ENCODE measurements at regions not wholly inside any gene's neighbourhood (a gene's known extent, or its start where the extent isn't known, plus 50 kb on each side); places are given as distances from the start of the nearest gene placed in this dataset.

GRCh38 chr5:136890431-136891148 is 525.2 kb upstream of the TRPC7 start:
- CTCF ChIA-PET: no interaction called here
- TF ChIP-seq SP1 (IDR thresholded peaks at IDR 0.05) (no peak), LEF1 (IDR thresholded peaks at IDR 0.05; ENCODE audit: borderline replicate concordance) (no peak), NFRKB (IDR thresholded peaks at IDR 0.05) (no peak)
- POLR2A ChIA-PET: no interaction called here
- DNase-seq (ENCODE audit: extremely low spot score): no peak

- CTCF ChIA-PET: interaction anchor here (0.6 kb wide), 1 partner anchor 23 kb away, joined by 3 read pairs; no protein-coding TSS in a partner anchor
- DNase-seq (ENCODE audit: extremely low spot score): no peak
- TF ChIP-seq FOXA1 (IDR thresholded peaks at IDR 0.05): no peak
- TF ChIP-seq SP1 (IDR thresholded peaks at IDR 0.05): no peak
- no peak for TF ChIP-seq LEF1 (IDR thresholded peaks at IDR 0.05; ENCODE audit: borderline replicate concordance)
- no peak for TF ChIP-seq TARDBP (IDR thresholded peaks at IDR 0.05)
- no peak for TF ChIP-seq NFRKB (IDR thresholded peaks at IDR 0.05)
- TF ChIP-seq HDGF (IDR thresholded peaks at IDR 0.05; ENCODE audit: borderline replicate concordance): no peak
- no peak for TF ChIP-seq SUZ12 (IDR thresholded peaks at IDR 0.05)
- TF ChIP-seq FOXK2 (IDR thresholded peaks at IDR 0.05): no peak
- no peak for TF ChIP-seq PKNOX1 (IDR thresholded peaks at IDR 0.05)
- no peak for TF ChIP-seq BHLHE40 (IDR thresholded peaks at IDR 0.05; ENCODE audit: borderline replicate concordance)
- TF ChIP-seq ELF4 (IDR thresholded peaks at IDR 0.05): no peak
- no peak for TF ChIP-seq FOXM1 (IDR thresholded peaks at IDR 0.05; ENCODE audit: borderline replicate concordance)
- no peak for TF ChIP-seq L3MBTL2 (conservative IDR thresholded peaks at IDR 0.05)
- no peak for TF ChIP-seq CTBP1 (IDR thresholded peaks at IDR 0.05; ENCODE audit: borderline replicate concordance)
- TF ChIP-seq ARNT (IDR thresholded peaks at IDR 0.05): no peak
- no peak for TF ChIP-seq ZNF384 (IDR thresholded peaks at IDR 0.05)
- POLR2A ChIA-PET: no interaction called here
Measured at GRCh38 chr5:136886608-136887007, 521.3 kb upstream of the TRPC7 start.

GRCh38 chr5:136864960-136865359 is 499.6 kb upstream of the TRPC7 start:
- DNase-seq (ENCODE audit: extremely low spot score): no peak
- CTCF ChIA-PET: no interaction called here
- no peak for TF ChIP-seq FOXK2 (IDR thresholded peaks at IDR 0.05)
- POLR2A ChIA-PET: no interaction called here

GRCh38 chr5:136856648-136857047 is 491.3 kb upstream of the TRPC7 start:
- POLR2A ChIA-PET: no interaction called here
- CTCF ChIA-PET: no interaction called here
- TF ChIP-seq ZNF384 (IDR thresholded peaks at IDR 0.05) (no peak), CTBP1 (IDR thresholded peaks at IDR 0.05; ENCODE audit: borderline replicate concordance) (no peak), FOXK2 (IDR thresholded peaks at IDR 0.05) (no peak), L3MBTL2 (conservative IDR thresholded peaks at IDR 0.05) (no peak), NFRKB (IDR thresholded peaks at IDR 0.05) (no peak), ELF4 (IDR thresholded peaks at IDR 0.05) (no peak), BHLHE40 (IDR thresholded peaks at IDR 0.05; ENCODE audit: borderline replicate concordance) (no peak), TARDBP (IDR thresholded peaks at IDR 0.05) (no peak), ARNT (IDR thresholded peaks at IDR 0.05) (no peak), HDGF (IDR thresholded peaks at IDR 0.05; ENCODE audit: borderline replicate concordance) (no peak), SUZ12 (IDR thresholded peaks at IDR 0.05) (no peak), FOXM1 (IDR thresholded peaks at IDR 0.05; ENCODE audit: borderline replicate concordance) (no peak), LEF1 (IDR thresholded peaks at IDR 0.05; ENCODE audit: borderline replicate concordance) (no peak), SP1 (IDR thresholded peaks at IDR 0.05) (no peak), PKNOX1 (IDR thresholded peaks at IDR 0.05) (no peak), FOXA1 (IDR thresholded peaks at IDR 0.05) (no peak)
- DNase-seq (ENCODE audit: extremely low spot score): no peak

- TF ChIP-seq L3MBTL2 (conservative IDR thresholded peaks at IDR 0.05) (no peak), FOXM1 (IDR thresholded peaks at IDR 0.05; ENCODE audit: borderline replicate concordance) (no peak), BHLHE40 (IDR thresholded peaks at IDR 0.05; ENCODE audit: borderline replicate concordance) (no peak), SUZ12 (IDR thresholded peaks at IDR 0.05) (no peak), CTBP1 (IDR thresholded peaks at IDR 0.05; ENCODE audit: borderline replicate concordance) (no peak), TARDBP (IDR thresholded peaks at IDR 0.05) (no peak), ZNF384 (IDR thresholded peaks at IDR 0.05) (no peak), SP1 (IDR thresholded peaks at IDR 0.05) (no peak), NFRKB (IDR thresholded peaks at IDR 0.05) (no peak)
- no peak for DNase-seq (ENCODE audit: extremely low spot score)
- POLR2A ChIA-PET: no interaction called here
Measured at GRCh38 chr5:136853971-136854370, 488.6 kb upstream of the TRPC7 start.

GRCh38 chr5:136840601-136841000 is 475.3 kb upstream of the TRPC7 start:
- CTCF ChIA-PET: no interaction called here
- POLR2A ChIA-PET: no interaction called here
- no peak for DNase-seq (ENCODE audit: extremely low spot score)
- TF ChIP-seq FOXM1 (IDR thresholded peaks at IDR 0.05; ENCODE audit: borderline replicate concordance) (no peak), HDGF (IDR thresholded peaks at IDR 0.05; ENCODE audit: borderline replicate concordance) (no peak), TARDBP (IDR thresholded peaks at IDR 0.05) (no peak), CTBP1 (IDR thresholded peaks at IDR 0.05; ENCODE audit: borderline replicate concordance) (no peak), SUZ12 (IDR thresholded peaks at IDR 0.05) (no peak), FOXA1 (IDR thresholded peaks at IDR 0.05) (no peak), BHLHE40 (IDR thresholded peaks at IDR 0.05; ENCODE audit: borderline replicate concordance) (no peak), LEF1 (IDR thresholded peaks at IDR 0.05; ENCODE audit: borderline replicate concordance) (no peak), ZNF384 (IDR thresholded peaks at IDR 0.05) (no peak), L3MBTL2 (conservative IDR thresholded peaks at IDR 0.05) (no peak), ARNT (IDR thresholded peaks at IDR 0.05) (no peak), ELF4 (IDR thresholded peaks at IDR 0.05) (no peak), NFRKB (IDR thresholded peaks at IDR 0.05) (no peak), FOXK2 (IDR thresholded peaks at IDR 0.05) (no peak), PKNOX1 (IDR thresholded peaks at IDR 0.05) (no peak)

More at GRCh38 chr5:136853971-136854370, 488.6 kb upstream of the TRPC7 start:
- CTCF ChIA-PET: no interaction called here
